Kidney (tissue), 13 donors: ENCODE measurements at regions not wholly inside any gene's neighbourhood (a gene's known extent, or its start where the extent isn't known, plus 50 kb on each side); places are given as distances from the start of the nearest gene placed in this dataset.

Experiments used
- DNase-seq, 5 donors: peaks; one replicate each; pipeline ENCODE4 v3.0.0-alpha.2; 2013 to 2020
- FAIRE-seq: peaks from 2 replicates; lab custom pipeline; 2012; peaks lifted over from hg19 to GRCh38; lab: Jason Lieb, UNC
- H3K27ac ChIP-seq, 2 donors: one replicate each; pipeline ENCODE4 v1.7.0; 2013; ENCODE audit warnings: low read depth in 2 of 2, low read length in 2 of 2, inconsistent platforms in 1 of 2
- H3K27me3 ChIP-seq: one replicate; pipeline ENCODE4 v1.7.1; 2013; ENCODE audit warnings: low read length, inconsistent platforms; ENCODE audit not compliant: control insufficient read depth, insufficient read depth
- H3K36me3 ChIP-seq, 3 donors: one replicate each; pipeline versions ENCODE4 v1.7.0 to v1.7.1; 2013; ENCODE audit warnings: low read length in 3 of 3, control low read depth in 1 of 3, inconsistent platforms in 1 of 3; ENCODE audit not compliant: insufficient read depth in 3 of 3, control insufficient read depth in 2 of 3
- H3K4me1 ChIP-seq, 3 donors: one replicate each; pipeline versions ENCODE4 v1.7.0 to v1.7.1; 2013; ENCODE audit warnings: low read length in 3 of 3, inconsistent platforms in 1 of 3, low read depth in 1 of 3; ENCODE audit not compliant: control insufficient read depth in 2 of 3, insufficient read depth in 2 of 3
- H3K4me3 ChIP-seq, 3 donors: one replicate each; pipeline versions ENCODE4 v1.7.0 to v1.8.1; 2013; ENCODE audit warnings: low read length in 3 of 3, control low read depth in 1 of 3, inconsistent platforms in 1 of 3
- H3K9ac ChIP-seq, 3 donors: one replicate each; pipeline versions ENCODE4 v1.7.0 to v1.7.1; 2013; ENCODE audit warnings: low read length in 3 of 3, control low read depth in 1 of 3, inconsistent platforms in 1 of 3
- H3K9me3 ChIP-seq, 3 donors: one replicate each; pipeline versions ENCODE4 v1.7.0 to v1.7.1; 2013; ENCODE audit warnings: low read length in 3 of 3, control low read depth in 1 of 3, inconsistent platforms in 1 of 3; ENCODE audit not compliant: control insufficient read depth in 2 of 3, insufficient read depth in 1 of 3
- intact Hi-C: fragments of 100-400 bp; cut with DNase I; formaldehyde crosslinking; loops from one replicate; pipeline ENCODE4 v1.11.1; 2022
- TF ChIP-seq, protein P1 (sequence below): IDR thresholded peaks from 3 replicates; pipeline ENCODE4 v1.5.1; 2012; ENCODE audit warnings: mild to moderate bottlenecking, moderate library complexity, borderline replicate concordance; ENCODE audit not compliant: insufficient read depth; ENCODE audit errors: extremely low read depth
- donor health status: control.
- donor health status: control.
- donor health status: control.
- donor health status: control.
- donor health status: control.
- donor health status: DM: yes; HTN: yes; CAD: no.
- donor health status: Normal renal cell carcinoma (clear cell type).

DNA sequence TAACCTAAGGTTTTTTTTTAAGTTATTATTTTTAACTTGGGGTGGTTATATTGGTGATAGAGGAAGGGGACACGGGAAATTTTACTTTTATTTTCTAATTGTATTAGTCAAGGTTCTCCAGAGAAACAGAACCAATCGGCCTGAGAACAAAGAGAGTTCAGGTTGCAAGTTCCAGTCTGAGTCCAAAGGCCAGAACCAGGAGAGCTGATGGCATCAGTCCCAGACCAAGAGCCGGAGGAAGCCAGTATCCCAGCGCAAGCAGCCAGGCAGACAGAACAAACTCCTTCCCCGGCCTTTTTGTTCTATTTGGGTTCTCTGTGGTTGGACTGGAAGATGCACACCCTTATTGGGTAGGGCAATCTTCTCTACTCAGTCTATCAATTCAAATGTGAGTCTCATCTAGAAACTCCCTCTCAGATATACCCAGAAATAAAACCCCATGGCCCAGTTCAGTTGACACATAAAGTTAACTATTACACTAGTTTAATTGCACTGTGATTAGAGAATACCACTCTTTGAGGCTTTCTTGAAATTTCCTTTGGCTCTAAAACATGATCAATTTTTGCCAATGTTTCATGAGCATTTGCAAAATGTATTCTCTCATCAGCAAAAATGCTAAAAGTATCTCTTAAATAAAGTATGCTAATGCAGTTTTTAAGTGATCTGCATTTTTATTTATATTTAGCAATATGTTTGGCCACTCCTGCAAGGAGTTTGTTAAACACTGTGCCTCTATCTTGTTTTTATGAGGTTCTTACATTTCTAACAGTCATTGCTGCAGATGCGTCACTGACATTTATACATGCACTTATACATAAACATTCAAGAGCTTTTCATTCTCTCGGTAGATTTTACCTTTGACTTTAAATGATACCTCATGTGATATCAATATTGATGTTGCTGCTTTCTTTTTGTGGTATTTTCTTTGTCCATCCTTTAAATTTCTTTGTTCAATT is 103.2 kb upstream of the SSTR4 start:
- H3K4me3 ChIP-seq, result no peak overlapping the region
- H3K27me3 ChIP-seq, result no peaks in the 10 kb centered on the region
- no peaks in the 10 kb centered on the region for H3K36me3 ChIP-seq
- no peak overlapping the region for H3K27ac ChIP-seq
- no peak overlapping the region for H3K9ac ChIP-seq
- H3K9me3 ChIP-seq, result no peaks in the 10 kb centered on the region
- H3K4me1 ChIP-seq, result no peaks in the 10 kb centered on the region
- FAIRE-seq (no peak), DNase-seq (no peak)
- TF ChIP-seq, protein P1, sequence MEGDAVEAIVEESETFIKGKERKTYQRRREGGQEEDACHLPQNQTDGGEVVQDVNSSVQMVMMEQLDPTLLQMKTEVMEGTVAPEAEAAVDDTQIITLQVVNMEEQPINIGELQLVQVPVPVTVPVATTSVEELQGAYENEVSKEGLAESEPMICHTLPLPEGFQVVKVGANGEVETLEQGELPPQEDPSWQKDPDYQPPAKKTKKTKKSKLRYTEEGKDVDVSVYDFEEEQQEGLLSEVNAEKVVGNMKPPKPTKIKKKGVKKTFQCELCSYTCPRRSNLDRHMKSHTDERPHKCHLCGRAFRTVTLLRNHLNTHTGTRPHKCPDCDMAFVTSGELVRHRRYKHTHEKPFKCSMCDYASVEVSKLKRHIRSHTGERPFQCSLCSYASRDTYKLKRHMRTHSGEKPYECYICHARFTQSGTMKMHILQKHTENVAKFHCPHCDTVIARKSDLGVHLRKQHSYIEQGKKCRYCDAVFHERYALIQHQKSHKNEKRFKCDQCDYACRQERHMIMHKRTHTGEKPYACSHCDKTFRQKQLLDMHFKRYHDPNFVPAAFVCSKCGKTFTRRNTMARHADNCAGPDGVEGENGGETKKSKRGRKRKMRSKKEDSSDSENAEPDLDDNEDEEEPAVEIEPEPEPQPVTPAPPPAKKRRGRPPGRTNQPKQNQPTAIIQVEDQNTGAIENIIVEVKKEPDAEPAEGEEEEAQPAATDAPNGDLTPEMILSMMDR, result no peak
- intact Hi-C loops, result no loop called here

- H3K4me3 ChIP-seq, result no peak overlapping the region
- no peaks in the 10 kb centered on the region for H3K27me3 ChIP-seq
- DNase-seq (no peak), FAIRE-seq (no peak)
- no peak overlapping the region for H3K9ac ChIP-seq
- TF ChIP-seq, protein P1, result no peak
- no peak overlapping the region for H3K27ac ChIP-seq
- H3K36me3 ChIP-seq, result no peaks in the 10 kb centered on the region
- no peaks in the 10 kb centered on the region for H3K9me3 ChIP-seq
- intact Hi-C loops, result no loop called here
- no peaks in the 10 kb centered on the region for H3K4me1 ChIP-seq
Observed at GRCh38 chr20:22939181-22939580, 95.9 kb upstream of the SSTR4 start.

- no peak overlapping the region for H3K9ac ChIP-seq
- no peaks in the 10 kb centered on the region for H3K27me3 ChIP-seq
- TF ChIP-seq, protein P1, result no peak
- FAIRE-seq (no peak), DNase-seq (no peak)
- no peaks in the 10 kb centered on the region for H3K4me1 ChIP-seq
- H3K9me3 ChIP-seq, result no peaks in the 10 kb centered on the region
- intact Hi-C loops, result no loop called here
- H3K4me3 ChIP-seq, result no peak overlapping the region
- no peaks in the 10 kb centered on the region for H3K36me3 ChIP-seq
- H3K27ac ChIP-seq, result no peak overlapping the region
Observed at GRCh38 chr20:22940350-22940749, 94.8 kb upstream of the SSTR4 start.
